GM23338 (cell line): ENCODE measurements at regions not wholly inside any gene's neighbourhood (a gene's known extent, or its start where the extent isn't known, plus 50 kb on each side); places are given as distances from the start of the nearest gene placed in this dataset.

Experiments
- ATAC-seq: fragments of 200-7000 bp; cut with Tn5 transposase; 3 replicates; pipeline ENCODE4 v1.9.1; 2020
- DNase-seq: peaks from one replicate; pipeline ENCODE4 v3.0.0-alpha.2; 2015; ENCODE audit warnings: low spot score
- H2AFZ ChIP-seq: fragments of 200-600 bp; sonication (generic); 2 replicates; pipeline ENCODE4 v1.8.0; 2016; ENCODE audit warnings: antibody characterized with exemption, mild to moderate bottlenecking, moderate library complexity
- H3F3A ChIP-seq: fragments of 200-600 bp; sonication (generic); replicated peaks from 2 replicates; pipeline ENCODE4 v1.8.0; 2017; ENCODE audit warnings: antibody characterized with exemption, mixed run types, low read depth
- H3K27ac ChIP-seq: fragments of 200-600 bp; sonication (generic); 2 replicates; pipeline ENCODE4 v1.6.1; 2016; ENCODE audit warnings: low read depth
- H3K27me3 ChIP-seq: fragments of 200-600 bp; sonication (generic); 2 replicates; pipeline ENCODE4 v1.8.0; 2016; ENCODE audit warnings: mild to moderate bottlenecking, mixed run types, moderate library complexity; ENCODE audit not compliant: insufficient read depth
- H3K36me3 ChIP-seq: fragments of 200-600 bp; sonication (generic); 2 replicates; pipeline ENCODE4 v1.8.0; 2016; ENCODE audit warnings: mild to moderate bottlenecking; ENCODE audit not compliant: insufficient read depth
- H3K4me1 ChIP-seq: fragments of 200-600 bp; sonication (generic); 2 replicates; pipeline ENCODE4 v1.8.0; 2016; ENCODE audit warnings: mild to moderate bottlenecking, moderate library complexity; ENCODE audit not compliant: insufficient read depth
- H3K4me2 ChIP-seq: fragments of 200-600 bp; sonication (generic); 2 replicates; pipeline ENCODE4 v1.7.1; 2017; ENCODE audit warnings: mixed run types
- H3K4me3 ChIP-seq: fragments of 200-600 bp; sonication (generic); 2 replicates; pipeline ENCODE4 v1.6.1; 2016; ENCODE audit warnings: mixed run types
- H3K79me2 ChIP-seq: fragments of 200-600 bp; sonication (generic); replicated peaks from 2 replicates; pipeline ENCODE4 v1.8.0; 2017; ENCODE audit warnings: mild to moderate bottlenecking; ENCODE audit not compliant: insufficient read depth
- H3K9me2 ChIP-seq: fragments of 200-600 bp; sonication (generic); 2 replicates; pipeline ENCODE4 v1.8.0; 2017; ENCODE audit not compliant: insufficient read depth
- H4K20me1 ChIP-seq: fragments of 200-600 bp; sonication (generic); replicated peaks from 2 replicates; pipeline ENCODE4 v1.8.0; 2017; ENCODE audit warnings: mild to moderate bottlenecking; ENCODE audit not compliant: insufficient read depth
- H3K27ac Mint-ChIP-seq: 2 replicates; pipeline ENCODE4 v1.8.0; 2020; ENCODE audit warnings: inconsistent platforms, mild to moderate bottlenecking, moderate library complexity, mixed read lengths
- H3K27me3 Mint-ChIP-seq: 3 replicates; pipeline ENCODE4 v1.8.0; 2022; ENCODE audit warnings: low read depth, mild to moderate bottlenecking, moderate library complexity, mixed read lengths, inconsistent platforms; ENCODE audit not compliant: insufficient read depth, poor library complexity
- H3K36me3 Mint-ChIP-seq: 3 replicates; pipeline ENCODE4 v1.8.0; 2021; ENCODE audit warnings: low read depth, mild to moderate bottlenecking, inconsistent platforms, moderate library complexity, mixed read lengths
- H3K4me1 Mint-ChIP-seq: 3 replicates; pipeline ENCODE4 v1.8.0; 2020; ENCODE audit warnings: mild to moderate bottlenecking, inconsistent platforms, mixed read lengths
- H3K4me3 Mint-ChIP-seq: 3 replicates; pipeline ENCODE4 v1.8.0; 2021; ENCODE audit warnings: moderate library complexity, mild to moderate bottlenecking, inconsistent platforms, mixed read lengths
- H3K9me3 Mint-ChIP-seq: 3 replicates; pipeline ENCODE4 v1.8.0; 2020; ENCODE audit warnings: moderate library complexity, mild to moderate bottlenecking, inconsistent platforms, mixed read lengths
- CTCF ChIP-seq, 2 experiments: fragments of 200-600 bp in 1 of 2; sonication (generic) in 1 of 2; conservative IDR thresholded peaks; 2 replicates each; pipeline versions ENCODE4 v1.5.1 to v1.6.1; 2016 to 2017; ENCODE audit warnings: antibody characterized with exemption in 2 of 2, low read depth in 2 of 2, mild to moderate bottlenecking in 2 of 2, moderate library complexity in 1 of 2
- ETS1 ChIP-seq: IDR thresholded peaks from 2 replicates; pipeline ENCODE4 v1.6.1; 2016; ENCODE audit warnings: antibody characterized with exemption
- POLR2AphosphoS5 ChIP-seq: IDR thresholded peaks from 2 replicates; pipeline ENCODE4 v1.6.1; 2016; ENCODE audit warnings: antibody characterized with exemption, low read depth
- ZNF331 ChIP-seq: fragments of 250-450 bp; sonication (Bioruptor Pico); IDR thresholded peaks from 2 replicates; pipeline ENCODE4 v1.5.0; 2020; ENCODE audit warnings: low read depth, mild to moderate bottlenecking, moderate library complexity
- TF ChIP-seq, protein P1 (sequence below): fragments of 250-450 bp; sonication (Bioruptor Pico); IDR thresholded peaks from 2 replicates; pipeline ENCODE4 v1.5.0; 2020; ENCODE audit warnings: mild to moderate bottlenecking, moderate library complexity

GRCh38 chr2:111701266-111701665, 182.7 kb downstream of the ANAPC1 start (continued):
- no peak for TF ChIP-seq CTCF (conservative IDR thresholded peaks at IDR 0.05; ENCODE audit: low read depth in 2 of 2)
- TF ChIP-seq, protein P1, sequence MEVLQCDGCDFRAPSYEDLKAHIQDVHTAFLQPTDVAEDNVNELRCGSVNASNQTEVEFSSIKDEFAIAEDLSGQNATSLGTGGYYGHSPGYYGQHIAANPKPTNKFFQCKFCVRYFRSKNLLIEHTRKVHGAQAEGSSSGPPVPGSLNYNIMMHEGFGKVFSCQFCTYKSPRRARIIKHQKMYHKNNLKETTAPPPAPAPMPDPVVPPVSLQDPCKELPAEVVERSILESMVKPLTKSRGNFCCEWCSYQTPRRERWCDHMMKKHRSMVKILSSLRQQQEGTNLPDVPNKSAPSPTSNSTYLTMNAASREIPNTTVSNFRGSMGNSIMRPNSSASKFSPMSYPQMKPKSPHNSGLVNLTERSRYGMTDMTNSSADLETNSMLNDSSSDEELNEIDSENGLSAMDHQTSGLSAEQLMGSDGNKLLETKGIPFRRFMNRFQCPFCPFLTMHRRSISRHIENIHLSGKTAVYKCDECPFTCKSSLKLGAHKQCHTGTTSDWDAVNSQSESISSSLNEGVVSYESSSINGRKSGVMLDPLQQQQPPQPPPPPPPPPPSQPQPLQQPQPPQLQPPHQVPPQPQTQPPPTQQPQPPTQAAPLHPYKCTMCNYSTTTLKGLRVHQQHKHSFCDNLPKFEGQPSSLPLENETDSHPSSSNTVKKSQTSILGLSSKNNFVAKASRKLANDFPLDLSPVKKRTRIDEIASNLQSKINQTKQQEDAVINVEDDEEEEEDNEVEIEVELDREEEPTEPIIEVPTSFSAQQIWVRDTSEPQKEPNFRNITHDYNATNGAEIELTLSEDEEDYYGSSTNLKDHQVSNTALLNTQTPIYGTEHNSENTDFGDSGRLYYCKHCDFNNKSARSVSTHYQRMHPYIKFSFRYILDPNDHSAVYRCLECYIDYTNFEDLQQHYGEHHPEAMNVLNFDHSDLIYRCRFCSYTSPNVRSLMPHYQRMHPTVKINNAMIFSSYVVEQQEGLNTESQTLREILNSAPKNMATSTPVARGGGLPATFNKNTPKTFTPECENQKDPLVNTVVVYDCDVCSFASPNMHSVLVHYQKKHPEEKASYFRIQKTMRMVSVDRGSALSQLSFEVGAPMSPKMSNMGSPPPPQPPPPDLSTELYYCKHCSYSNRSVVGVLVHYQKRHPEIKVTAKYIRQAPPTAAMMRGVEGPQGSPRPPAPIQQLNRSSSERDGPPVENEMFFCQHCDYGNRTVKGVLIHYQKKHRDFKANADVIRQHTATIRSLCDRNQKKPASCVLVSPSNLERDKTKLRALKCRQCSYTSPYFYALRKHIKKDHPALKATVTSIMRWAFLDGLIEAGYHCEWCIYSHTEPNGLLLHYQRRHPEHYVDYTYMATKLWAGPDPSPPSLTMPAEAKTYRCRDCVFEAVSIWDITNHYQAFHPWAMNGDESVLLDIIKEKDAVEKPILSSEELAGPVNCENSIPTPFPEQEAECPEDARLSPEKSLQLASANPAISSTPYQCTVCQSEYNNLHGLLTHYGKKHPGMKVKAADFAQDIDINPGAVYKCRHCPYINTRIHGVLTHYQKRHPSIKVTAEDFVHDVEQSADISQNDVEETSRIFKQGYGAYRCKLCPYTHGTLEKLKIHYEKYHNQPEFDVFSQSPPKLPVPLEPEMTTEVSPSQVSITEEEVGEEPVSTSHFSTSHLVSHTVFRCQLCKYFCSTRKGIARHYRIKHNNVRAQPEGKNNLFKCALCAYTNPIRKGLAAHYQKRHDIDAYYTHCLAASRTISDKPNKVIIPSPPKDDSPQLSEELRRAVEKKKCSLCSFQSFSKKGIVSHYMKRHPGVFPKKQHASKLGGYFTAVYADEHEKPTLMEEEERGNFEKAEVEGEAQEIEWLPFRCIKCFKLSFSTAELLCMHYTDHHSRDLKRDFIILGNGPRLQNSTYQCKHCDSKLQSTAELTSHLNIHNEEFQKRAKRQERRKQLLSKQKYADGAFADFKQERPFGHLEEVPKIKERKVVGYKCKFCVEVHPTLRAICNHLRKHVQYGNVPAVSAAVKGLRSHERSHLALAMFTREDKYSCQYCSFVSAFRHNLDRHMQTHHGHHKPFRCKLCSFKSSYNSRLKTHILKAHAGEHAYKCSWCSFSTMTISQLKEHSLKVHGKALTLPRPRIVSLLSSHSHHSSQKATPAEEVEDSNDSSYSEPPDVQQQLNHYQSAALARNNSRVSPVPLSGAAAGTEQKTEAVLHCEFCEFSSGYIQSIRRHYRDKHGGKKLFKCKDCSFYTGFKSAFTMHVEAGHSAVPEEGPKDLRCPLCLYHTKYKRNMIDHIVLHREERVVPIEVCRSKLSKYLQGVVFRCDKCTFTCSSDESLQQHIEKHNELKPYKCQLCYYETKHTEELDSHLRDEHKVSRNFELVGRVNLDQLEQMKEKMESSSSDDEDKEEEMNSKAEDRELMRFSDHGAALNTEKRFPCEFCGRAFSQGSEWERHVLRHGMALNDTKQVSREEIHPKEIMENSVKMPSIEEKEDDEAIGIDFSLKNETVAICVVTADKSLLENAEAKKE: no peak
- TF ChIP-seq ZNF331: no peak
- TF ChIP-seq POLR2AphosphoS5: no peak

DNA sequence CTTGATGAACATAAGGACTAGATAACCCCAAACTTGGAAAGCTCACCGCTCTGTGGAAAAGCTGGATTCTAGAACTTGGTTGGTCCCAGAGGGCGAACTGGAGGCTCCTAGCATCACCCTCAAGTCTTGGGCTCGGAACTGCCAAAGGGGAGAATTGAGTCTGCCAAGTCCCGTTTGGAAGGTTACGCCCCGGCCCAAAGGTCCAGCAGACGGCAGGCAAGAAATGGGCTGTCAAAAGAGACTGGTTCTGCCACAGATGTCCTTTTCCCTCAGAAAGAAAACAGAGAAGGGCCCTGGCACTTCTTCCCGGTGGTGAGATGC, 182.2 kb downstream of the ANAPC1 start:
- H3K4me3 ChIP-seq: no peak overlapping the region
- no peak for ATAC-seq
- H3K4me1 ChIP-seq: peaks cover 4% of the 10 kb centered on the region; the same call in 1 of the 2 replicates
- DNase-seq: no peak
- no peak overlapping the region for H3K4me2 ChIP-seq
- peaks cover 10% of the 10 kb centered on the region for H3F3A ChIP-seq
- peak overlapping the region; percentile 45; the same call in 1 of the 2 replicates for H2AFZ ChIP-seq
- Mint-ChIP-seq H3K9me3 (no peaks in the 10 kb centered on the region), H3K27ac (no peak overlapping the region), H3K4me3 (no peak overlapping the region), H3K36me3 (no peaks in the 10 kb centered on the region), H3K4me1 (peaks cover 42% of the 10 kb centered on the region), H3K27me3 (peaks cover 19% of the 10 kb centered on the region)
- no peak overlapping the region for H3K27ac ChIP-seq
- H4K20me1 ChIP-seq: no peaks in the 10 kb centered on the region
- no peaks in the 10 kb centered on the region for H3K27me3 ChIP-seq
- H3K36me3 ChIP-seq: no peaks in the 10 kb centered on the region
- no peaks in the 10 kb centered on the region for H3K9me2 ChIP-seq
- H3K79me2 ChIP-seq: no peaks in the 10 kb centered on the region
- TF ChIP-seq ETS1: no peak
- TF ChIP-seq, protein P1: no peak
